SH-SY5Y (cell line): ENCODE measurements at regions not wholly inside any gene's neighbourhood (a gene's known extent, or its start where the extent isn't known, plus 50 kb on each side); places are given as distances from the start of the nearest gene placed in this dataset.

ENCODE experiments used
- GATA2 ChIP-seq: IDR thresholded peaks from 2 replicates; pipeline ENCODE4 v1.6.1; 2011; ENCODE audit warnings: mild to moderate bottlenecking, low read depth, low read length
- GATA3 ChIP-seq: IDR thresholded peaks from 2 replicates; pipeline ENCODE4 v1.6.1; 2011; ENCODE audit warnings: low read depth, mild to moderate bottlenecking, low read length, moderate library complexity

DNA sequence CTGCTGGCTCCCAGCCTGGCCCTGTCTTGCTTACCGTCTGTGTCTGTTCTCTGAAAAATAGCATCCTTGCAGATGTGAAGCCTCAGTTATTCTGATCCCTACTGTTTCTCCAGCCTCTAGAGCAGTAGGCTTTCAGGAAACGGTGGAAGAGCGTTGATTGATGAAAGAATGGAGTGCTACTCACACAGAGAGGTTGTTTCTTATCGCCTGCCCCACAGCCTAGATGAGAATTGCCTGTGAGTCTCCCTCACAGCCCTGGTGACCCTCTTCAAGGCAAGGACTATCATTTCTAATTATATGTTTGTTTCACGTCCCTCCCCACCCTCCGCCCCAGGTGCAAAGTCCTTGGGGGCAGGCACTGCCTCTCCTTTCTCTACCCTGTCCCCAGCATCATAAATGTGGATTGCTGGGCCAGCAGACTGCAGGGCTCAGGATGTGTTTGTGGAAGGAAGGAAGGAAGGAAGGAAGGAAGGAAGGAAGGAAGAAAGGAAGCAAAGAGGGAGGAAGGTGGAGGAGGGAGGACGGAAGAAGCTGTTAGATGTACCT, 575.3 kb upstream of the B3GAT1 start:
- TF ChIP-seq GATA2 (no peak), GATA3 (no peak)
